ENCODE measurements at regions not wholly inside any gene's neighbourhood (a gene's known extent, or its start where the extent isn't known, plus 50 kb on each side); places are given as distances from the start of the nearest gene placed in this dataset.
"Not testable (repeated sequence)": the region's sequence is repeated elsewhere in the genome, so short reads cannot be mapped to it uniquely, and the experiment has no call there.

GRCh38 chr10:85400981-85401695 lies 965.5 kb downstream of the GRID1 start:
- DNase-seq (ENCODE audit: insufficient read length): no peak
- TF ChIP-seq TAF1 (IDR thresholded peaks at IDR 0.05; ENCODE audit: borderline replicate concordance, low read depth, low read length): no peak
- no peak for TF ChIP-seq POLR2A (IDR thresholded peaks at IDR 0.05; ENCODE audit: low read depth, low read length)
- TF ChIP-seq POLR2AphosphoS5 (IDR thresholded peaks at IDR 0.05; ENCODE audit: low read depth, low read length): no peak
- no peak for FAIRE-seq

- FAIRE-seq: no peak
- no peak for DNase-seq (ENCODE audit: insufficient read length)
- TF ChIP-seq TAF1 (IDR thresholded peaks at IDR 0.05; ENCODE audit: borderline replicate concordance, low read depth, low read length) (no peak), POLR2AphosphoS5 (IDR thresholded peaks at IDR 0.05; ENCODE audit: low read depth, low read length) (no peak), POLR2A (IDR thresholded peaks at IDR 0.05; ENCODE audit: low read depth, low read length) (no peak)
Measured at GRCh38 chr10:85402541-85402940, 964.1 kb downstream of the GRID1 start.

GRCh38 chr10:85407088-85407487 lies 959.5 kb downstream of the GRID1 start:
- DNase-seq (ENCODE audit: insufficient read length): no peak
- TF ChIP-seq TAF1 (IDR thresholded peaks at IDR 0.05; ENCODE audit: borderline replicate concordance, low read depth, low read length): no peak
- no peak for TF ChIP-seq POLR2A (IDR thresholded peaks at IDR 0.05; ENCODE audit: low read depth, low read length)
- no peak for TF ChIP-seq POLR2AphosphoS5 (IDR thresholded peaks at IDR 0.05; ENCODE audit: low read depth, low read length)
- FAIRE-seq: no peak

GRCh38 chr10:85408388-85408787 lies 958.2 kb downstream of the GRID1 start:
- TF ChIP-seq POLR2A (IDR thresholded peaks at IDR 0.05; ENCODE audit: low read depth, low read length): no peak
- TF ChIP-seq POLR2AphosphoS5 (IDR thresholded peaks at IDR 0.05; ENCODE audit: low read depth, low read length): no peak
- TF ChIP-seq TAF1 (IDR thresholded peaks at IDR 0.05; ENCODE audit: borderline replicate concordance, low read depth, low read length): no peak
- DNase-seq (ENCODE audit: insufficient read length) (no peak), FAIRE-seq (no peak)

GRCh38 chr10:85410586-85410985 lies 956.0 kb downstream of the GRID1 start:
- not testable (repeated sequence) for FAIRE-seq; DNase-seq (ENCODE audit: insufficient read length)

GRCh38 chr10:85413570-85413969 lies 953.0 kb downstream of the GRID1 start:
- no peak for FAIRE-seq
- DNase-seq (ENCODE audit: insufficient read length): no peak
- no peak for TF ChIP-seq POLR2AphosphoS5 (IDR thresholded peaks at IDR 0.05; ENCODE audit: low read depth, low read length)
- no peak for TF ChIP-seq POLR2A (IDR thresholded peaks at IDR 0.05; ENCODE audit: low read depth, low read length)
- TF ChIP-seq TAF1 (IDR thresholded peaks at IDR 0.05; ENCODE audit: borderline replicate concordance, low read depth, low read length): no peak

GRCh38 chr10:85420501-85421191 lies 945.9 kb downstream of the GRID1 start:
- FAIRE-seq (no peak), DNase-seq (ENCODE audit: insufficient read length) (no peak)
- TF ChIP-seq POLR2AphosphoS5 (IDR thresholded peaks at IDR 0.05; ENCODE audit: low read depth, low read length) (no peak), POLR2A (IDR thresholded peaks at IDR 0.05; ENCODE audit: low read depth, low read length) (no peak), TAF1 (IDR thresholded peaks at IDR 0.05; ENCODE audit: borderline replicate concordance, low read depth, low read length) (no peak)

GRCh38 chr10:85421421-85421820 lies 945.2 kb downstream of the GRID1 start:
- FAIRE-seq: no peak
- no peak for DNase-seq (ENCODE audit: insufficient read length)
- TF ChIP-seq POLR2AphosphoS5 (IDR thresholded peaks at IDR 0.05; ENCODE audit: low read depth, low read length) (no peak), POLR2A (IDR thresholded peaks at IDR 0.05; ENCODE audit: low read depth, low read length) (no peak), TAF1 (IDR thresholded peaks at IDR 0.05; ENCODE audit: borderline replicate concordance, low read depth, low read length) (no peak)

GRCh38 chr10:85429126-85429525 lies 937.5 kb downstream of the GRID1 start:
- FAIRE-seq (no peak), DNase-seq (ENCODE audit: insufficient read length) (no peak)

GRCh38 chr10:85430991-85431390 lies 935.6 kb downstream of the GRID1 start:
- no peak for FAIRE-seq
- TF ChIP-seq POLR2A (IDR thresholded peaks at IDR 0.05; ENCODE audit: low read depth, low read length): no peak
- no peak for TF ChIP-seq TAF1 (IDR thresholded peaks at IDR 0.05; ENCODE audit: borderline replicate concordance, low read depth, low read length)
- no peak for TF ChIP-seq POLR2AphosphoS5 (IDR thresholded peaks at IDR 0.05; ENCODE audit: low read depth, low read length)
- no peak for DNase-seq (ENCODE audit: insufficient read length)

More at GRCh38 chr10:85429126-85429525, 937.5 kb downstream of the GRID1 start:
- TF ChIP-seq POLR2AphosphoS5 (IDR thresholded peaks at IDR 0.05; ENCODE audit: low read depth, low read length) (no peak), TAF1 (IDR thresholded peaks at IDR 0.05; ENCODE audit: borderline replicate concordance, low read depth, low read length) (no peak), POLR2A (IDR thresholded peaks at IDR 0.05; ENCODE audit: low read depth, low read length) (no peak)

GRCh38 chr10:85433248-85433647 lies 933.3 kb downstream of the GRID1 start:
- DNase-seq (ENCODE audit: insufficient read length): no peak
- no peak for FAIRE-seq
- no peak for TF ChIP-seq TAF1 (IDR thresholded peaks at IDR 0.05; ENCODE audit: borderline replicate concordance, low read depth, low read length)
- TF ChIP-seq POLR2A (IDR thresholded peaks at IDR 0.05; ENCODE audit: low read depth, low read length): no peak
- no peak for TF ChIP-seq POLR2AphosphoS5 (IDR thresholded peaks at IDR 0.05; ENCODE audit: low read depth, low read length)

- TF ChIP-seq POLR2AphosphoS5 (IDR thresholded peaks at IDR 0.05; ENCODE audit: low read depth, low read length): no peak
- no peak for TF ChIP-seq TAF1 (IDR thresholded peaks at IDR 0.05; ENCODE audit: borderline replicate concordance, low read depth, low read length)
- TF ChIP-seq POLR2A (IDR thresholded peaks at IDR 0.05; ENCODE audit: low read depth, low read length): no peak
- FAIRE-seq (no peak), DNase-seq (ENCODE audit: insufficient read length) (no peak)
Measured at GRCh38 chr10:85444868-85445267, 921.7 kb downstream of the GRID1 start.

Data from GM12892 (cell line).